Ishikawa (cell line): ENCODE measurements at regions not wholly inside any gene's neighbourhood (a gene's known extent, or its start where the extent isn't known, plus 50 kb on each side); places are given as distances from the start of the nearest gene placed in this dataset.

Experiments
- CREB1 ChIP-seq: IDR thresholded peaks from 2 replicates; pipeline ENCODE4 v1.6.1; 2012; ENCODE audit warnings: low read depth
- EP300 ChIP-seq: IDR thresholded peaks from 2 replicates; pipeline ENCODE4 v1.6.1; 2012; ENCODE audit warnings: borderline replicate concordance
- MAX ChIP-seq: IDR thresholded peaks from 2 replicates; pipeline ENCODE4 v1.6.1; 2012
- RAD21 ChIP-seq: IDR thresholded peaks from 2 replicates; pipeline ENCODE4 v1.6.1; 2012; ENCODE audit warnings: low read depth

- no peak for TF ChIP-seq RAD21
- no peak for TF ChIP-seq EP300
- TF ChIP-seq MAX = no peak
- no peak for TF ChIP-seq CREB1
Measured at GRCh38 chr2:22748909-22749308, 636.1 kb upstream of the KLHL29 start.
